HAP-1 (cell line): ENCODE measurements at regions not wholly inside any gene's neighbourhood (a gene's known extent, or its start where the extent isn't known, plus 50 kb on each side); places are given as distances from the start of the nearest gene placed in this dataset.
"Not testable (repeated sequence)": the region's sequence is repeated elsewhere in the genome, so short reads cannot be mapped to it uniquely, and the experiment has no call there.

ENCODE experiments used
- DNase-seq, 2 experiments: peaks; one replicate each; pipeline ENCODE4 v3.0.0-alpha.2; 2016 to 2020; ENCODE audit warnings: low spot score in 2 of 2
- H3K27me3 ChIP-seq: fragments of 250-450 bp; sonication (Bioruptor Pico); 2 replicates; pipeline ENCODE4 v1.5.1; 2020; ENCODE audit warnings: low read depth, mild to moderate bottlenecking, moderate library complexity
- H3K36me3 ChIP-seq: fragments of 250-450 bp; sonication (Bioruptor Pico); replicated peaks from 2 replicates; pipeline ENCODE4 v1.5.1; 2020; ENCODE audit warnings: mild to moderate bottlenecking
- H3K4me1 ChIP-seq: fragments of 250-450 bp; sonication (Bioruptor Pico); 2 replicates; pipeline ENCODE4 v1.5.1; 2020; ENCODE audit warnings: mild to moderate bottlenecking
- H3K4me3 ChIP-seq: fragments of 250-450 bp; sonication (Bioruptor Pico); 2 replicates; pipeline ENCODE4 v1.5.1; 2020; ENCODE audit warnings: mild to moderate bottlenecking, moderate library complexity
- H3K9me3 ChIP-seq: fragments of 250-450 bp; sonication (Bioruptor Pico); 2 replicates; pipeline ENCODE4 v1.5.1; 2020; ENCODE audit warnings: mild to moderate bottlenecking, moderate library complexity
- in situ Hi-C: fragments of 300-500 bp; cut with MboI; formaldehyde crosslinking; loops from 3 replicates; pipeline ENCODE4 v1.14.3; 2020; ENCODE audit warnings: low sequenced_read_pairs, inconsistent platforms, mixed read lengths

GRCh38 chr9:109997682-109998081 lies 210.3 kb downstream of the C9orf152 start:
- Histone ChIP-seq H3K36me3 (no peaks in the 10 kb centered on the region), H3K4me3 (no peak overlapping the region), H3K9me3 (no peaks in the 10 kb centered on the region), H3K27me3 (no peaks in the 10 kb centered on the region), H3K4me1 (no peaks in the 10 kb centered on the region)
- no peak for DNase-seq
- in situ Hi-C loops: no loop called here

- in situ Hi-C loops, H3K27me3 ChIP-seq, H3K36me3 ChIP-seq, H3K9me3 ChIP-seq, H3K4me3 ChIP-seq, H3K4me1 ChIP-seq: not testable (repeated sequence)
- DNase-seq: peak in 1 of 2 experiments; percentile 43
These were observed 202.4 kb downstream of the C9orf152 start for GRCh38 chr9:110005521-110005920.

GRCh38 chr9:110006657-110007056 lies 201.3 kb downstream of the C9orf152 start:
- in situ Hi-C loops: no loop called here
- H3K4me3 ChIP-seq: no peak overlapping the region
- DNase-seq: no peak

GRCh38 chr9:110007477-110008270 lies 200.3 kb downstream of the C9orf152 start:
- no peaks in the 10 kb centered on the region for H3K4me1 ChIP-seq
- DNase-seq: no peak
- H3K27me3 ChIP-seq: no peaks in the 10 kb centered on the region
- H3K4me3 ChIP-seq: no peak overlapping the region
- no peaks in the 10 kb centered on the region for H3K36me3 ChIP-seq
- H3K9me3 ChIP-seq: no peaks in the 10 kb centered on the region
- in situ Hi-C loops: no loop called here

More at GRCh38 chr9:110006657-110007056, 201.3 kb downstream of the C9orf152 start:
- Histone ChIP-seq H3K36me3 (no peaks in the 10 kb centered on the region), H3K27me3 (no peaks in the 10 kb centered on the region), H3K9me3 (no peaks in the 10 kb centered on the region), H3K4me1 (no peaks in the 10 kb centered on the region)

GRCh38 chr9:110008663-110009062 lies 199.3 kb downstream of the C9orf152 start:
- in situ Hi-C loops: no loop called here
- DNase-seq: no peak
- Histone ChIP-seq H3K9me3 (no peaks in the 10 kb centered on the region), H3K36me3 (no peaks in the 10 kb centered on the region), H3K27me3 (no peaks in the 10 kb centered on the region), H3K4me3 (no peak overlapping the region), H3K4me1 (no peaks in the 10 kb centered on the region)

- Histone ChIP-seq H3K4me1 (no peaks in the 10 kb centered on the region), H3K4me3 (no peak overlapping the region), H3K9me3 (no peaks in the 10 kb centered on the region), H3K36me3 (no peaks in the 10 kb centered on the region), H3K27me3 (no peaks in the 10 kb centered on the region)
- in situ Hi-C loops: no loop called here
- DNase-seq: no peak
These were observed 196.2 kb downstream of the C9orf152 start for GRCh38 chr9:110011628-110012320.

GRCh38 chr9:110013064-110013463 lies 194.9 kb downstream of the C9orf152 start:
- in situ Hi-C loops: no loop called here
- H3K4me1 ChIP-seq: no peaks in the 10 kb centered on the region
- H3K36me3 ChIP-seq: no peaks in the 10 kb centered on the region
- DNase-seq: no peak
- H3K9me3 ChIP-seq: no peaks in the 10 kb centered on the region
- no peaks in the 10 kb centered on the region for H3K27me3 ChIP-seq
- H3K4me3 ChIP-seq: no peak overlapping the region

GRCh38 chr9:110015759-110016158 lies 192.2 kb downstream of the C9orf152 start:
- H3K9me3 ChIP-seq: no peaks in the 10 kb centered on the region
- DNase-seq: no peak
- H3K36me3 ChIP-seq: no peaks in the 10 kb centered on the region
- no peaks in the 10 kb centered on the region for H3K4me1 ChIP-seq
- H3K27me3 ChIP-seq: no peaks in the 10 kb centered on the region
- no peak overlapping the region for H3K4me3 ChIP-seq
- in situ Hi-C loops: no loop called here

- no peak for DNase-seq
- H3K27me3 ChIP-seq: no peaks in the 10 kb centered on the region
- in situ Hi-C loops: no loop called here
- no peak overlapping the region for H3K4me3 ChIP-seq
- H3K9me3 ChIP-seq: no peaks in the 10 kb centered on the region
- no peaks in the 10 kb centered on the region for H3K36me3 ChIP-seq
- no peaks in the 10 kb centered on the region for H3K4me1 ChIP-seq
These were observed 191.6 kb downstream of the C9orf152 start for GRCh38 chr9:110016340-110016739.

GRCh38 chr9:110020216-110020615 lies 187.7 kb downstream of the C9orf152 start:
- not testable (repeated sequence) for DNase-seq

GRCh38 chr9:110021891-110022290 lies 186.1 kb downstream of the C9orf152 start:
- DNase-seq: no peak
- in situ Hi-C loops: no loop called here
- Histone ChIP-seq H3K27me3 (no peaks in the 10 kb centered on the region), H3K36me3 (no peaks in the 10 kb centered on the region), H3K4me1 (no peaks in the 10 kb centered on the region), H3K9me3 (no peaks in the 10 kb centered on the region), H3K4me3 (no peak overlapping the region)

More at GRCh38 chr9:110020216-110020615, 187.7 kb downstream of the C9orf152 start:
- H3K36me3 ChIP-seq, H3K27me3 ChIP-seq, in situ Hi-C loops, H3K4me1 ChIP-seq, H3K9me3 ChIP-seq, H3K4me3 ChIP-seq: not testable (repeated sequence)

GRCh38 chr9:110023221-110023620 lies 184.7 kb downstream of the C9orf152 start:
- H3K9me3 ChIP-seq, DNase-seq, H3K4me3 ChIP-seq, H3K27me3 ChIP-seq, in situ Hi-C loops, H3K36me3 ChIP-seq, H3K4me1 ChIP-seq: not testable (repeated sequence)

GRCh38 chr9:110025551-110026170 lies 182.3 kb downstream of the C9orf152 start:
- Histone ChIP-seq H3K27me3 (peaks cover 9% of the 10 kb centered on the region), H3K4me1 (peaks cover 9% of the 10 kb centered on the region), H3K36me3 (no peaks in the 10 kb centered on the region), H3K4me3 (no peak overlapping the region), H3K9me3 (no peaks in the 10 kb centered on the region)
- in situ Hi-C loops: no loop called here
- DNase-seq: no peak

GRCh38 chr9:110027671-110028081 lies 180.3 kb downstream of the C9orf152 start:
- Histone ChIP-seq H3K36me3 (no peaks in the 10 kb centered on the region), H3K27me3 (peaks cover 9% of the 10 kb centered on the region), H3K9me3 (no peaks in the 10 kb centered on the region), H3K4me3 (no peak overlapping the region), H3K4me1 (peaks cover 9% of the 10 kb centered on the region)
- peak; percentile 33 to 37 for DNase-seq
- in situ Hi-C loops: no loop called here
